ENCODE measurements at regions not wholly inside any gene's neighbourhood (a gene's known extent, or its start where the extent isn't known, plus 50 kb on each side); places are given as distances from the start of the nearest gene placed in this dataset.

DNA sequence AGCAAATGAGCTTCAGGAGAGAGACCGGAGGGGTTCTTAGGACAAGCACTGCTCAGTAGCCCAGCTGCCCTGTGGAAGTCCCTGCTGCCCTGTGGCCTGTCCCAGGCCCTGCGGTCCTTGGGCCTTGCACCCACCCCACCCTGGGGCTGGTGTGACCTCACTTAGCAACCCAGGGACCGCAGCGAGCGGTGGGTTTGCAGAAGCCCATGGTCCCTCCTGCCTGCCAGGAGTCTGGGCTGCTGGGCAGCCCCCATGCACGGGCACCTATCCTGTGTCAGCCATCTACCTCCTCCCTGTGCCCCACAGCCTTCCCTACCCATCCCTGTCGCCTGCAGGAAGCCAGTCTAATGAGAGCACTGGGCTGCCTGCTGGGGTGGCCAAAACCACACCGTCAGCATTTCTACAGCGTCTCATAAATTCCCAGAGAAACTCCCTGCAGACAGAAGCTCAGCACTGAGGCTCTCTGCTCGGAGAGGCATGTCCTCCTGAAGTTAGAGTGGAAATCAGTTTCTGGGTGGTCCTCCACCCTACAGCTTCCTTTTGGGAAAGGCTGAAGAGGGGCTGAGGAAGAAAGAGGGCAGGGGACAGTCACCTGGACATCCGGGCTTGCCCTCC lies 231.1 kb upstream of the HS6ST1 start:
- BruUV-seq (replicated peaks), result no TSS peak
- Histone ChIP-seq H3K36me3 (ENCODE audit: insufficient read depth, low read length, poor library complexity, severe bottlenecking) (no peaks in the 10 kb centered on the region), H3K9me3 (ENCODE audit: low read depth, low read length, poor library complexity, severe bottlenecking) (no peaks in the 10 kb centered on the region), H3K4me3 (ENCODE audit: low read depth, low read length, poor library complexity, severe bottlenecking) (no peak overlapping the region), H3K27ac (ENCODE audit: low read depth, low read length, poor library complexity, severe bottlenecking) (no peak overlapping the region), H3K27me3 (replicated peaks; ENCODE audit: insufficient read depth, low read depth, low read length, poor library complexity) (no peaks in the 10 kb centered on the region), H3K4me1 (ENCODE audit: insufficient read depth, low read length, poor library complexity, severe bottlenecking) (peaks cover 14% of the 10 kb centered on the region)
- ChIA-PET CTCF (no interaction called here), POLR2A (ENCODE audit: low non-redundant PET) (no interaction called here)
- DNase-seq (ENCODE audit: low spot score), result peak; percentile 68
- intact Hi-C loops (cut with micrococcal nuclease; ENCODE audit: unreplicated experiment), result no loop called here
- TF ChIP-seq EZH2 (IDR thresholded peaks at IDR 0.05; ENCODE audit: borderline replicate concordance, low read depth, low read length, poor library complexity, severe bottlenecking), result no peak
- TF ChIP-seq, protein P1, sequence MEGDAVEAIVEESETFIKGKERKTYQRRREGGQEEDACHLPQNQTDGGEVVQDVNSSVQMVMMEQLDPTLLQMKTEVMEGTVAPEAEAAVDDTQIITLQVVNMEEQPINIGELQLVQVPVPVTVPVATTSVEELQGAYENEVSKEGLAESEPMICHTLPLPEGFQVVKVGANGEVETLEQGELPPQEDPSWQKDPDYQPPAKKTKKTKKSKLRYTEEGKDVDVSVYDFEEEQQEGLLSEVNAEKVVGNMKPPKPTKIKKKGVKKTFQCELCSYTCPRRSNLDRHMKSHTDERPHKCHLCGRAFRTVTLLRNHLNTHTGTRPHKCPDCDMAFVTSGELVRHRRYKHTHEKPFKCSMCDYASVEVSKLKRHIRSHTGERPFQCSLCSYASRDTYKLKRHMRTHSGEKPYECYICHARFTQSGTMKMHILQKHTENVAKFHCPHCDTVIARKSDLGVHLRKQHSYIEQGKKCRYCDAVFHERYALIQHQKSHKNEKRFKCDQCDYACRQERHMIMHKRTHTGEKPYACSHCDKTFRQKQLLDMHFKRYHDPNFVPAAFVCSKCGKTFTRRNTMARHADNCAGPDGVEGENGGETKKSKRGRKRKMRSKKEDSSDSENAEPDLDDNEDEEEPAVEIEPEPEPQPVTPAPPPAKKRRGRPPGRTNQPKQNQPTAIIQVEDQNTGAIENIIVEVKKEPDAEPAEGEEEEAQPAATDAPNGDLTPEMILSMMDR (conservative IDR thresholded peaks at IDR 0.05; ENCODE audit: low read depth, low read length), result no peak

DNA sequence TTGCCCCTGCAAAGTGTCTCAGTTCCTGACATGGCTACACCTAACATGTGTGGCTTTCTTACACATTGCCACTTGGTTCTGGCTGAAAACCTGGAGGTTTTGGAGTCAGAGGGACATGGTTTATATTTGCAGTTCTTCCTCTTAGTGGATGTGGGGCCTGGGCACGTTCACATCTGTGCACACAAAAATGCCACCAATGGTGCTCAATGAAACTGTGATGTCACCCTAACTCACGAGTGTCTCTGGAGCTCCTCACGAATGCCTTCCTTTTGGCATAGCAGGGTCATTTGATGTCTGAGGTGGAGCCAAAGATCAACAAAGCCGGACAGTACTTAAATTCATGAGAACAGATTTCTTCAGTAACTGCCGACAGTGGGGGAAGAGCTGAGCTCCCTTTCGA lies 231.7 kb upstream of the HS6ST1 start:
- intact Hi-C loops (cut with micrococcal nuclease; ENCODE audit: unreplicated experiment), result no loop called here
- DNase-seq (ENCODE audit: low spot score), result no peak
- POLR2A ChIA-PET (ENCODE audit: low non-redundant PET), result no interaction called here

DNA sequence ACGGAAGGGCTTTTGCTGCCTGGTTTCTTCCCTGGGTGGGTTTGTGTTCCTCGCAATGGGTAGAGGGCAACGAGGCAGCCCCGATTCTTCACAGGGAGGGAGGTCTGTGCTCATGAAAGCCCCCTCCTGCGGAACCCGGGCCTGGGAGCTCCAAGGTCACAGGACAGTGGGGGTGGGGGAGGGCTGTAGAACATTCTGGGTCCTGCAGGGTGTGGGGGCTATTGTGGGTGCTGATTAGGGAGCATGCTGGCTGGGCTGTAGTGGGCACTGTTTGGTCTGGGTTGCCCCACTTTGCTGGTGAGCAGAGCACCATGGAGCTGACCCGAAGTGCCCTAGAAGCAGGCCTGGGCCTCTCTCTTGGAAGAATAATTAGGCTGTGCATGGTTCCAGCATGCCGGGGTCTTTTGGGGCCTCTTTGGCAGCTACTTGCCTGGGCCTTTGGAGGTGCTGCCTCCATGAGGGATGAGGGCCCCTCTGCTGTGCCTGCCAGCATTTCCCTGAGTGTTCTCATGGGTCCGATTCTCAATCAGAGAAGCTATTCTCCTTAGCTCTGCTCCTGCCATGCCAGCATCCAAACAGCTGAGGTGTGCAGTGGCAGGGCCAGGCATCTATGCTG lies 232.2 kb upstream of the HS6ST1 start:
- intact Hi-C loops (cut with micrococcal nuclease; ENCODE audit: unreplicated experiment), result no loop called here
- H3K27ac ChIP-seq (ENCODE audit: low read depth, low read length, poor library complexity, severe bottlenecking), result no peak overlapping the region

More for the DNA sequence above, 231.7 kb upstream of the HS6ST1 start:
- no peak for TF ChIP-seq EZH2 (IDR thresholded peaks at IDR 0.05; ENCODE audit: borderline replicate concordance, low read depth, low read length, poor library complexity, severe bottlenecking)
- TF ChIP-seq, protein P1 (conservative IDR thresholded peaks at IDR 0.05; ENCODE audit: low read depth, low read length), result no peak
- BruUV-seq (replicated peaks), result no TSS peak
- Histone ChIP-seq H3K27me3 (replicated peaks; ENCODE audit: insufficient read depth, low read depth, low read length, poor library complexity) (no peaks in the 10 kb centered on the region), H3K4me1 (ENCODE audit: insufficient read depth, low read length, poor library complexity, severe bottlenecking) (peaks cover 14% of the 10 kb centered on the region), H3K36me3 (ENCODE audit: insufficient read depth, low read length, poor library complexity, severe bottlenecking) (no peaks in the 10 kb centered on the region), H3K4me3 (ENCODE audit: low read depth, low read length, poor library complexity, severe bottlenecking) (no peak overlapping the region), H3K9me3 (ENCODE audit: low read depth, low read length, poor library complexity, severe bottlenecking) (no peaks in the 10 kb centered on the region), H3K27ac (ENCODE audit: low read depth, low read length, poor library complexity, severe bottlenecking) (no peak overlapping the region)
- CTCF ChIA-PET, result no interaction called here

More for the DNA sequence above, 232.2 kb upstream of the HS6ST1 start:
- no peak overlapping the region for H3K4me3 ChIP-seq (ENCODE audit: low read depth, low read length, poor library complexity, severe bottlenecking)
- DNase-seq (ENCODE audit: low spot score), result no peak
- H3K9me3 ChIP-seq (ENCODE audit: low read depth, low read length, poor library complexity, severe bottlenecking), result no peaks in the 10 kb centered on the region
- no TSS peak for BruUV-seq (replicated peaks)
- CTCF ChIA-PET, result no interaction called here
- TF ChIP-seq, protein P1 (conservative IDR thresholded peaks at IDR 0.05; ENCODE audit: low read depth, low read length), result no peak
- TF ChIP-seq EZH2 (IDR thresholded peaks at IDR 0.05; ENCODE audit: borderline replicate concordance, low read depth, low read length, poor library complexity, severe bottlenecking), result no peak
- peaks cover 14% of the 10 kb centered on the region for H3K4me1 ChIP-seq (ENCODE audit: insufficient read depth, low read length, poor library complexity, severe bottlenecking)
- H3K27me3 ChIP-seq (replicated peaks; ENCODE audit: insufficient read depth, low read depth, low read length, poor library complexity), result no peaks in the 10 kb centered on the region
- H3K36me3 ChIP-seq (ENCODE audit: insufficient read depth, low read length, poor library complexity, severe bottlenecking), result no peaks in the 10 kb centered on the region
- POLR2A ChIA-PET (ENCODE audit: low non-redundant PET), result no interaction called here

Measured in A673 (cell line).